GM23248 (cell line): ENCODE measurements at regions not wholly inside any gene's neighbourhood (a gene's known extent, or its start where the extent isn't known, plus 50 kb on each side); places are given as distances from the start of the nearest gene placed in this dataset.

Source experiments
- DNase-seq: peaks from one replicate; pipeline ENCODE4 v3.0.0-alpha.2; 2015
- H2AFZ ChIP-seq: fragments of 200-600 bp; sonication (generic); 2 replicates; pipeline ENCODE4 v1.6.1; 2016; ENCODE audit warnings: antibody characterized with exemption
- H3F3A ChIP-seq: fragments of 200-600 bp; sonication (generic); 2 replicates; pipeline ENCODE4 v1.6.1; 2016; ENCODE audit warnings: mild to moderate bottlenecking, antibody characterized with exemption, mixed run types; ENCODE audit not compliant: insufficient read depth
- H3K27ac ChIP-seq: fragments of 200-600 bp; sonication (generic); 2 replicates; pipeline ENCODE4 v1.5.1; 2016; ENCODE audit warnings: mild to moderate bottlenecking
- H3K27me3 ChIP-seq: fragments of 200-600 bp; sonication (generic); replicated peaks from 2 replicates; pipeline ENCODE4 v1.6.1; 2016; ENCODE audit warnings: mild to moderate bottlenecking; ENCODE audit not compliant: insufficient read depth
- H3K36me3 ChIP-seq: fragments of 200-600 bp; sonication (generic); 2 replicates; pipeline ENCODE4 v1.6.1; 2016; ENCODE audit warnings: low read depth, mild to moderate bottlenecking
- H3K4me1 ChIP-seq: fragments of 200-600 bp; sonication (generic); 2 replicates; pipeline ENCODE4 v1.6.1; 2016; ENCODE audit warnings: mild to moderate bottlenecking; ENCODE audit not compliant: insufficient read depth
- H3K4me2 ChIP-seq: fragments of 200-600 bp; sonication (generic); one replicate; pipeline ENCODE4 v1.6.1; 2016; ENCODE audit warnings: mild to moderate bottlenecking; ENCODE audit not compliant: unreplicated experiment
- H3K4me3 ChIP-seq: fragments of 200-600 bp; sonication (generic); 2 replicates; pipeline ENCODE4 v1.5.1; 2016; ENCODE audit warnings: mild to moderate bottlenecking
- H3K79me2 ChIP-seq: fragments of 200-600 bp; sonication (generic); 2 replicates; pipeline ENCODE4 v1.6.1; 2016; ENCODE audit warnings: mild to moderate bottlenecking; ENCODE audit not compliant: insufficient read depth
- H3K9ac ChIP-seq: fragments of 200-600 bp; sonication (generic); 2 replicates; pipeline ENCODE4 v1.6.1; 2016; ENCODE audit warnings: mild to moderate bottlenecking
- H3K9me2 ChIP-seq: fragments of 200-600 bp; sonication (generic); 2 replicates; pipeline ENCODE4 v1.6.1; 2016; ENCODE audit warnings: mixed run types, mild to moderate bottlenecking, moderate library complexity; ENCODE audit not compliant: insufficient read depth
- H3K9me3 ChIP-seq: fragments of 200-600 bp; sonication (generic); one replicate; pipeline ENCODE4 v1.6.1; 2017; ENCODE audit warnings: low read depth
- H4K20me1 ChIP-seq: fragments of 200-600 bp; sonication (generic); 2 replicates; pipeline ENCODE4 v1.6.0; 2016; ENCODE audit not compliant: insufficient read depth
- EZH2 ChIP-seq: fragments of 200-600 bp; sonication (generic); IDR thresholded peaks from 2 replicates; pipeline ENCODE4 v1.6.1; 2018; ENCODE audit warnings: antibody characterized with exemption, mild to moderate bottlenecking; ENCODE audit not compliant: insufficient read depth, poor library complexity, severe bottlenecking
- EZH2phosphoT487 ChIP-seq: fragments of 200-600 bp; sonication (generic); IDR thresholded peaks from 2 replicates; pipeline ENCODE4 v1.6.1; 2018; ENCODE audit warnings: antibody characterized with exemption, moderate library complexity, mild to moderate bottlenecking, low read depth; ENCODE audit not compliant: insufficient read depth
- WGBS, 2 experiments: methylation state at CpG; one replicate each; pipeline ENCODE4 v1.1.6; 2015 to 2017; ENCODE audit warnings: low lambda C conversion rate in 2 of 2, low coverage in 1 of 2; ENCODE audit errors: missing lambda C conversion rate in 2 of 2; 5-methylcytosine and 5-hydroxymethylcytosine counted together
- in situ Hi-C: fragments of 300-500 bp; cut with MboI; formaldehyde crosslinking; loops from 2 replicates; pipeline ENCODE4 v1.15.0; 2020

- Histone ChIP-seq H3K27me3 (peaks cover 23% of the 10 kb centered on the region; the same call in 1 of the 2 replicates), H3K9ac (no peak overlapping the region), H3K9me2 (no peaks in the 10 kb centered on the region), H3K4me1 (no peaks in the 10 kb centered on the region), H3K9me3 (no peaks in the 10 kb centered on the region), H4K20me1 (no peaks in the 10 kb centered on the region), H3K4me3 (no peak overlapping the region), H3K4me2 (no peak overlapping the region), H2AFZ (no peak overlapping the region), H3K79me2 (no peaks in the 10 kb centered on the region), H3K27ac (no peak overlapping the region), H3K36me3 (no peaks in the 10 kb centered on the region), H3F3A (no peaks in the 10 kb centered on the region)
- no peak for TF ChIP-seq EZH2phosphoT487
- in situ Hi-C loops = loop anchor here (25.0 kb wide), 1 partner anchor 257 kb away; no protein-coding TSS in a partner anchor
- DNase-seq = no peak
Observed at GRCh38 chr7:24405002-24405401, 121.0 kb downstream of the NPY start.

- Histone ChIP-seq H3K36me3 (no peaks in the 10 kb centered on the region), H3F3A (no peaks in the 10 kb centered on the region), H3K9ac (no peak overlapping the region), H3K9me3 (no peaks in the 10 kb centered on the region), H4K20me1 (no peaks in the 10 kb centered on the region), H3K4me2 (no peak overlapping the region), H3K79me2 (no peaks in the 10 kb centered on the region), H3K4me3 (no peak overlapping the region), H3K4me1 (no peaks in the 10 kb centered on the region), H3K9me2 (no peaks in the 10 kb centered on the region), H3K27me3 (peaks cover 23% of the 10 kb centered on the region; the same call in 1 of the 2 replicates), H3K27ac (no peak overlapping the region), H2AFZ (no peak overlapping the region)
- DNase-seq = no peak
- in situ Hi-C loops = loop anchor here (25.0 kb wide), 1 partner anchor 256 kb away; no protein-coding TSS in a partner anchor
- 60 to 63% methylated on average over 4 of the region's 4 CpGs for WGBS, 2 experiments
- no peak for TF ChIP-seq EZH2
- no peak for TF ChIP-seq EZH2phosphoT487
Observed at GRCh38 chr7:24406053-24406788, 122.2 kb downstream of the NPY start.

DNA sequence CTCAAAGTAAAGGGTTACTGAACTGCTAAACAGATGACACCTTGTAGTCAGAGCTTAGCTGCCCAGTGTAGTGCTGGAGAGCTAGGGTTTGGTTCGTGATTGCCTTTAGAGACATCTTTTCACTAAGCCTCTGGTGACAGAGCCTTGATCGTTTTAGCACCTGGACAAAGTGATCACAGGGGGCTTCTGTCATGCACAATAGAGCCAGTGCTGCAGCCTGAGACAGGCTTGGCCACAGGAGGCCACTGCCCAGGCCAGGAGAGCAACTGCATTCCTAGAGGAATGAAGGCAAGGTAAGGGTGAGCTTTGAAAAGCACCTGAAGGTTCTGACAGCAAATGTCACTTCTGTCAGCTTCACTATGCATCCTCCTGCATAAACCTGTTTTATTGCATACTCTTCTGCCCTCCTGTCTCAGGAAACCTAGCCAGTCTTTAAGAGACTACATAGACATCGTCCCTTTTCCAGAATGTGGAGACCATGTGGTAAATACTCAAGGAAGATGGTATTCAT, 122.9 kb downstream of the NPY start:
- no peaks in the 10 kb centered on the region for H3K9me3 ChIP-seq
- no peak for TF ChIP-seq EZH2phosphoT487
- no peak for TF ChIP-seq EZH2
- in situ Hi-C loops = loop anchor here (25.0 kb wide), 1 partner anchor 255 kb away; no protein-coding TSS in a partner anchor
- no peak overlapping the region for H3K4me3 ChIP-seq
- peaks cover 23% of the 10 kb centered on the region; the same call in 1 of the 2 replicates for H3K27me3 ChIP-seq
- no peaks in the 10 kb centered on the region for H3F3A ChIP-seq
- no peaks in the 10 kb centered on the region for H4K20me1 ChIP-seq
- no peaks in the 10 kb centered on the region for H3K79me2 ChIP-seq
- H3K9ac ChIP-seq = no peak overlapping the region
- DNase-seq = no peak
- H3K9me2 ChIP-seq = no peaks in the 10 kb centered on the region
- 43 to 47% methylated on average over 3 of the region's 3 CpGs for WGBS, 2 experiments
- H3K4me1 ChIP-seq = no peaks in the 10 kb centered on the region
- no peak overlapping the region for H3K27ac ChIP-seq
- H3K36me3 ChIP-seq = no peaks in the 10 kb centered on the region
- H2AFZ ChIP-seq = no peak overlapping the region
- H3K4me2 ChIP-seq = no peak overlapping the region

DNA sequence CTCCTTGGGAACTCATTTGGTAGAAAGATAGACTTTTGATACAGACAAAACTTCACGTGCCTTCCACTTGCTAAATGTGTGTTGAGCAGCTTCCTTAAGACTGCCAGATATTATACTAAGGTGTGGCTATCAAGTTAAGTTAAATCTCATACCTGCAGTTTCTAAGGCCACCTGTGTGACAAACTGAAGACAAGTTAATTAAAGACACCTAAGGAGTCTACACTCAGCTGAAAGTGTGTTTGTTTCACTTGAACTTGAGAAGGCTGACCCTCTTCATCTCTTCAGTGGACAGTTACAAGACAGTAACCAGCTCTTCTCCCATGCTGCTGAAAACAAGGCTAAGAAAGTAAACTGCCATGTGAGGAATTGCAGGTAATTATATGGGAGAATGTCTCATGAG, 124.0 kb downstream of the NPY start:
- Histone ChIP-seq H3K9me2 (no peaks in the 10 kb centered on the region), H3K4me3 (no peak overlapping the region), H3F3A (no peaks in the 10 kb centered on the region), H3K4me2 (no peak overlapping the region), H3K9ac (no peak overlapping the region), H3K79me2 (no peaks in the 10 kb centered on the region), H3K9me3 (no peaks in the 10 kb centered on the region), H3K36me3 (no peaks in the 10 kb centered on the region), H3K27ac (no peak overlapping the region), H3K27me3 (peaks cover 23% of the 10 kb centered on the region; the same call in 1 of the 2 replicates), H3K4me1 (no peaks in the 10 kb centered on the region), H2AFZ (no peak overlapping the region), H4K20me1 (no peaks in the 10 kb centered on the region)
- TF ChIP-seq EZH2phosphoT487 = no peak
- TF ChIP-seq EZH2 = no peak
- no peak for DNase-seq
- WGBS, 2 experiments = 45 to 57% methylated on average over 1 of the region's 1 CpG
- in situ Hi-C loops = loop anchor here (25.0 kb wide), 1 partner anchor 254 kb away; no protein-coding TSS in a partner anchor
